Naive thymus-derived CD8-positive, alpha-beta T cell (primary cell): ENCODE measurements at regions not wholly inside any gene's neighbourhood (a gene's known extent, or its start where the extent isn't known, plus 50 kb on each side); places are given as distances from the start of the nearest gene placed in this dataset.

Experiments used
- ATAC-seq, 2 donors: fragments of 150-1000 bp; cut with Tn5 transposase in 1 of 2; sonication (Bioruptor Pico), chemical (Tn5 transposase) in 1 of 2; 1 replicate in 1 of 2; 2 replicates in 1 of 2; pipeline ENCODE4 v1.10.0; 2021; ENCODE audit warnings: mild to moderate bottlenecking in 2 of 2, moderate library complexity in 2 of 2
- POLR2A ChIA-PET: fragments of 350-600 bp; sonication (Branson Sonifier 250); formaldehyde crosslinking; loops from one replicate; lab custom pipeline; 2021; ENCODE audit warnings: antibody characterized with exemption; lab: Charles Lee
- DNase-seq, 10 donors: peaks; one replicate each; pipeline versions ENCODE4 v3.0.0 to v3.0.0-alpha.2; 2020 to 2022
- H3K27ac Mint-ChIP-seq, 10 donors: one replicate each; pipeline ENCODE4 v1.8.0; 2020 to 2022; ENCODE audit warnings: mild to moderate bottlenecking in 10 of 10, mixed read lengths in 10 of 10, moderate library complexity in 4 of 10, inconsistent platforms in 1 of 10
- H3K27me3 Mint-ChIP-seq, 5 donors: one replicate each; pipeline ENCODE4 v1.8.0; 2021 to 2022; ENCODE audit warnings: mixed read lengths in 5 of 5
- H3K36me3 Mint-ChIP-seq, 3 donors: one replicate each; pipeline ENCODE4 v1.8.0; 2020 to 2022; ENCODE audit warnings: mixed read lengths in 3 of 3, mild to moderate bottlenecking in 2 of 3, inconsistent platforms in 1 of 3
- H3K4me1 Mint-ChIP-seq, 4 donors: one replicate each; pipeline ENCODE4 v1.8.0; 2021 to 2022; ENCODE audit warnings: mixed read lengths in 4 of 4
- H3K4me3 Mint-ChIP-seq, 10 donors: one replicate each; pipeline ENCODE4 v1.8.0; 2020 to 2022; ENCODE audit warnings: mild to moderate bottlenecking in 10 of 10, mixed read lengths in 10 of 10, moderate library complexity in 6 of 10, inconsistent platforms in 1 of 10
- H3K9me3 Mint-ChIP-seq, 9 donors: one replicate each; pipeline ENCODE4 v1.8.0; 2020 to 2022; ENCODE audit warnings: mixed read lengths in 9 of 9, mild to moderate bottlenecking in 3 of 9, inconsistent platforms in 1 of 9, moderate library complexity in 1 of 9

- DNase-seq (no peak), ATAC-seq (no peak)
- no peaks in the 10 kb centered on the region for H3K9me3 Mint-ChIP-seq
- no peak overlapping the region for H3K27ac Mint-ChIP-seq
- peaks cover 0 to 31% (median 4%) of the 10 kb centered on the region in 5 donors for H3K27me3 Mint-ChIP-seq
- POLR2A ChIA-PET: no interaction called here
- H3K4me3 Mint-ChIP-seq: no peak overlapping the region
- no peaks in the 10 kb centered on the region for H3K36me3 Mint-ChIP-seq
- peaks cover 0 to 2% (median 0%) of the 10 kb centered on the region in 4 donors for H3K4me1 Mint-ChIP-seq
Measured at GRCh38 chr4:83708500-83709175, 172.7 kb downstream of the GPAT3 start.

GRCh38 chr4:83704786-83705185, 168.9 kb downstream of the GPAT3 start:
- POLR2A ChIA-PET: no interaction called here
- Mint-ChIP-seq H3K36me3 (peaks cover 0 to 9% (median 0%) of the 10 kb centered on the region in 3 donors), H3K9me3 (peaks cover 0 to 20% (median 10%) of the 10 kb centered on the region in 9 donors), H3K27ac (no peak overlapping the region), H3K27me3 (peaks cover 0 to 24% (median 2%) of the 10 kb centered on the region in 5 donors), H3K4me3 (no peak overlapping the region), H3K4me1 (no peaks in the 10 kb centered on the region)
- DNase-seq (no peak), ATAC-seq (no peak)

GRCh38 chr4:83703752-83704151, 167.8 kb downstream of the GPAT3 start:
- no peak overlapping the region for H3K27ac Mint-ChIP-seq
- DNase-seq (no peak), ATAC-seq (no peak)
- H3K4me3 Mint-ChIP-seq: no peak overlapping the region
- H3K9me3 Mint-ChIP-seq: peaks cover 0 to 26% (median 12%) of the 10 kb centered on the region in 9 donors
- H3K4me1 Mint-ChIP-seq: no peaks in the 10 kb centered on the region
- peaks cover 0 to 22% (median 2%) of the 10 kb centered on the region in 5 donors for H3K27me3 Mint-ChIP-seq
- POLR2A ChIA-PET: no interaction called here
- H3K36me3 Mint-ChIP-seq: peaks cover 0 to 9% (median 0%) of the 10 kb centered on the region in 3 donors

- DNase-seq (no peak), ATAC-seq (no peak)
- peaks cover 0 to 26% (median 12%) of the 10 kb centered on the region in 9 donors for H3K9me3 Mint-ChIP-seq
- H3K4me3 Mint-ChIP-seq: no peak overlapping the region
- H3K27me3 Mint-ChIP-seq: peaks cover 0 to 11% (median 2%) of the 10 kb centered on the region in 5 donors
- POLR2A ChIA-PET: no interaction called here
- H3K27ac Mint-ChIP-seq: no peak overlapping the region
- peaks cover 0 to 9% (median 0%) of the 10 kb centered on the region in 3 donors for H3K36me3 Mint-ChIP-seq
- no peaks in the 10 kb centered on the region for H3K4me1 Mint-ChIP-seq
Measured at GRCh38 chr4:83701041-83701440, 165.1 kb downstream of the GPAT3 start.

- no peak overlapping the region for H3K4me3 Mint-ChIP-seq
- peaks cover 0 to 26% (median 12%) of the 10 kb centered on the region in 9 donors for H3K9me3 Mint-ChIP-seq
- no peaks in the 10 kb centered on the region for H3K4me1 Mint-ChIP-seq
- H3K27ac Mint-ChIP-seq: no peak overlapping the region
- POLR2A ChIA-PET: no interaction called here
- H3K36me3 Mint-ChIP-seq: peaks cover 0 to 9% (median 0%) of the 10 kb centered on the region in 3 donors
- no peak for ATAC-seq
- peaks cover 0 to 10% (median 3%) of the 10 kb centered on the region in 5 donors for H3K27me3 Mint-ChIP-seq
- no peak for DNase-seq
Measured at GRCh38 chr4:83699358-83699757, 163.4 kb downstream of the GPAT3 start.

- Mint-ChIP-seq H3K4me1 (no peaks in the 10 kb centered on the region), H3K4me3 (no peak overlapping the region), H3K27ac (no peak overlapping the region), H3K36me3 (no peaks in the 10 kb centered on the region), H3K9me3 (no peaks in the 10 kb centered on the region), H3K27me3 (peaks cover 6 to 10% (median 7%) of the 10 kb centered on the region in 5 donors)
- ATAC-seq: no peak
- DNase-seq: no peak
- POLR2A ChIA-PET: no interaction called here
Measured at GRCh38 chr4:83692028-83692427, 156.1 kb downstream of the GPAT3 start.

GRCh38 chr4:83686166-83686565, 150.3 kb downstream of the GPAT3 start:
- no peak overlapping the region for H3K27ac Mint-ChIP-seq
- DNase-seq: no peak
- H3K4me1 Mint-ChIP-seq: no peaks in the 10 kb centered on the region
- POLR2A ChIA-PET: no interaction called here
- H3K9me3 Mint-ChIP-seq: no peaks in the 10 kb centered on the region
- H3K36me3 Mint-ChIP-seq: no peaks in the 10 kb centered on the region
- ATAC-seq: no peak
- peaks cover 5 to 23% (median 6%) of the 10 kb centered on the region in 5 donors for H3K27me3 Mint-ChIP-seq
- H3K4me3 Mint-ChIP-seq: no peak overlapping the region

GRCh38 chr4:83679692-83680091, 143.8 kb downstream of the GPAT3 start:
- no peak for ATAC-seq
- no peaks in the 10 kb centered on the region for H3K4me1 Mint-ChIP-seq
- peaks cover 7 to 37% (median 17%) of the 10 kb centered on the region in 5 donors for H3K27me3 Mint-ChIP-seq
- DNase-seq: no peak
- H3K4me3 Mint-ChIP-seq: no peak overlapping the region
- no peaks in the 10 kb centered on the region for H3K9me3 Mint-ChIP-seq
- H3K36me3 Mint-ChIP-seq: no peaks in the 10 kb centered on the region
- H3K27ac Mint-ChIP-seq: no peak overlapping the region
- POLR2A ChIA-PET: no interaction called here

GRCh38 chr4:83679254-83679653, 143.3 kb downstream of the GPAT3 start:
- H3K4me3 Mint-ChIP-seq: no peak overlapping the region

GRCh38 chr4:83677656-83678055, 141.7 kb downstream of the GPAT3 start:
- Mint-ChIP-seq H3K9me3 (no peaks in the 10 kb centered on the region), H3K36me3 (no peaks in the 10 kb centered on the region), H3K27me3 (peaks cover 13 to 41% (median 17%) of the 10 kb centered on the region in 5 donors), H3K4me1 (no peaks in the 10 kb centered on the region), H3K27ac (no peak overlapping the region), H3K4me3 (no peak overlapping the region)
- DNase-seq (no peak), ATAC-seq (no peak)
- POLR2A ChIA-PET: no interaction called here

More at GRCh38 chr4:83679254-83679653, 143.3 kb downstream of the GPAT3 start:
- H3K9me3 Mint-ChIP-seq: no peaks in the 10 kb centered on the region
- POLR2A ChIA-PET: no interaction called here
- H3K27me3 Mint-ChIP-seq: peaks cover 7 to 37% (median 17%) of the 10 kb centered on the region in 5 donors
- no peaks in the 10 kb centered on the region for H3K36me3 Mint-ChIP-seq
- H3K4me1 Mint-ChIP-seq: no peaks in the 10 kb centered on the region
- DNase-seq (no peak), ATAC-seq (no peak)
- H3K27ac Mint-ChIP-seq: no peak overlapping the region

- Mint-ChIP-seq H3K4me3 (peak overlapping the region in 1 of 10 donors; percentile 27), H3K27me3 (peaks cover 0 to 14% (median 3%) of the 10 kb centered on the region in 5 donors), H3K36me3 (no peaks in the 10 kb centered on the region), H3K9me3 (no peaks in the 10 kb centered on the region), H3K4me1 (peaks cover 2 to 16% (median 11%) of the 10 kb centered on the region in 4 donors), H3K27ac (no peak overlapping the region)
- no peak for DNase-seq
- ATAC-seq: no peak
- POLR2A ChIA-PET: no interaction called here
Measured at GRCh38 chr4:83664741-83665140, 128.8 kb downstream of the GPAT3 start.

GRCh38 chr4:83664071-83664470, 128.2 kb downstream of the GPAT3 start:
- no peak for DNase-seq
- Mint-ChIP-seq H3K9me3 (no peaks in the 10 kb centered on the region), H3K27ac (no peak overlapping the region), H3K27me3 (peaks cover 0 to 14% (median 2%) of the 10 kb centered on the region in 5 donors), H3K4me1 (peaks cover 2 to 16% (median 11%) of the 10 kb centered on the region in 4 donors), H3K36me3 (no peaks in the 10 kb centered on the region), H3K4me3 (no peak overlapping the region)
- POLR2A ChIA-PET: no interaction called here
- ATAC-seq: no peak

- POLR2A ChIA-PET: no interaction called here
- no peaks in the 10 kb centered on the region for H3K9me3 Mint-ChIP-seq
- H3K27ac Mint-ChIP-seq: peak overlapping the region in 1 of 10 donors; percentile 2
- ATAC-seq: no peak
- peaks cover 0 to 10% (median 2%) of the 10 kb centered on the region in 5 donors for H3K27me3 Mint-ChIP-seq
- no peak for DNase-seq
- H3K36me3 Mint-ChIP-seq: no peaks in the 10 kb centered on the region
- H3K4me3 Mint-ChIP-seq: no peak overlapping the region
- H3K4me1 Mint-ChIP-seq: peaks cover 2 to 16% (median 11%) of the 10 kb centered on the region in 4 donors
Measured at GRCh38 chr4:83662204-83662603, 126.3 kb downstream of the GPAT3 start.
